Kidney capillary endothelial cell (primary cell): ENCODE measurements at regions not wholly inside any gene's neighbourhood (a gene's known extent, or its start where the extent isn't known, plus 50 kb on each side); places are given as distances from the start of the nearest gene placed in this dataset.
"Not testable (repeated sequence)": the region's sequence is repeated elsewhere in the genome, so short reads cannot be mapped to it uniquely, and the experiment has no call there.

Experiments
- DNase-seq: peaks from one replicate; pipeline ENCODE4 v3.0.0-alpha.2; 2018; ENCODE audit warnings: low spot score

DNA sequence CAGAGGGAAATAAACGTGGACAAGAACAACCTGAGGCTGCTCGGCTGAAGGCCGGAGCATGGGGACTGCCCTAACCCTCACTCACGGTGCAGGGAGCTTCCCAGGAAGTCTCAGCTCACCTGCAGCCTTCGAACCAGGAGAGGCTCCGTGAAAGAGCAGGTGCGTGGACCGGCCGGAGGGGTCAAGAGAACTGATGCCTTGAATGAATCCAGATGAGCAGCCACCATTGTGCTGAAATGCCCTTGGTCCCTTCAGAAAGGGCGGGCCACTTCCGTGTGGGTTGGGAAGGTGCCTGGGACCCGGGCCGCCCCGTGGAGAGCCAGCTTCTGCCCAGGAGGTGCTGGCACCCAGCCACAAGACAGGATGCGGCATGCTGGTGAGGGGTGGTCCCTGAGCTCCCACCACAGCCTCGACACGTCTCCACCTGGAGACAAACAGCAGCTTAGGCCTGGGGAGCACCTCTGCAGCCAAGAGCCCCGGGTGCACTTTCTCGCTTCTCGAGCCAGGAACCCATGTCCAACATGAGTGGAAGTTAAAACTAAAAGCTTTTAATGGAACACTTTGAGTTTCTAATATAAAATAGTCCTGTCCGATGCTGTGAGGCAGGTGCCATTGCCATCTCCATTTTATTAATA lies 83.5 kb downstream of the TTLL2 start:
- DNase-seq, result no peak

- no peak for DNase-seq
These were observed 84.2 kb downstream of the TTLL2 start for GRCh38 chr6:167409079-167409478.

DNA sequence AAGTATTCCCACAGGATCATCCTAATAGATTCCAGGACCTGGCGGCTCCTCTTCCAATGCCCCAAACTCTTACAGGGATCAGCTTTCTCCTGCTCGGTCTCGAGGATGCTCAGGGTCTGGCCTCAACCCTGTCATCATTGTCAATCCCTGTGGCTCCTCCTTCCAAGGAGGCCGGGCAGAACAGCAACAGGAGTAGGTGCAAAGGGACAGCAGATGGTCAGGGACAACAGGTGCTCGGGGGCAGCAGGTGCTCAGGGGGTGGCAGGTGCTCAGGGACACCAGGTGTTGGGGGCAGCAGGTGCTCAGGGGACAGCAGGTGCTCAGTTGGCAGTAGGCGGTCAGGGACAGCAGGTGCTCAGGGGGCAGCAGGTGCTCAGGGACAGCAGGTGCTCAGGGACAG lies 84.8 kb downstream of the TTLL2 start:
- no peak for DNase-seq

DNA sequence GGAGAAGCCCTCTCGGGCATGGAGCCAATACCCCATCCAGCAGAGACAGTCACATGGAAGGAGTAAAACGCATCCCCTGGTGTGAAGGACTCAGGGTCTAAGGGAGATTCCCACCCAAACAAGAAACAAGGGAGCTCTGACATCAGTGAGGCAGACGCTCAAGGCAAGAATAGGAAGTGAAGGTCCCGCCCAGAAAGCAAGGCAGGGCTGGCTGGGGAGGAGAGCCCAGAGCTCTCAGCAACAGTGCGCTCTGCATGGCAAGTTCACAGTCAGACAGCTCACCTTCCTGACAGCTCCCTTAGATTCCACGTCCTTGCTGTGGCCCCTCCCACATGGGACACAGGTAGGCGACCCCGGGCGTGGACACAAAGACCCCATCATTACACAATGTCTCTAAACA lies 85.6 kb downstream of the TTLL2 start:
- no peak for DNase-seq

DNA sequence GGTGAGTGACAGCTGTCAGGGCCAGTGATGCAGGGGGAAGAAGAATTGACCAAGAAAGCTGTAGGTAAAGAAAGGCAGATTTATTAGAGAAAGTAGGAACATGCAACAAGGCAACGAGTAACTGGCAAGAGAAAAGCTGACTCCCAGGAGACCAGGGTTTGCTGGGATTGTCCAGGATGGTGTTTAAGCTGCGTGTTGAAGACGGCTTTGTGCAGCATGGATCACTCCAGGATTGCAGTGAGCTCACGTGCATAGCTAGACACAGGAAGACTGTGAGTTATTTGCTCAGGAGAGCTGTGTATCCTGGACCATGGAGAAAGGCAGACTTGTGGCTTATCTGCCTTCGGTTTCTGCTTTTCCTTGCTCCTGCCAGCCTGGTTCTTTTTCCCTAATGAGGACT lies 87.6 kb downstream of the TTLL2 start:
- no peak for DNase-seq

DNA sequence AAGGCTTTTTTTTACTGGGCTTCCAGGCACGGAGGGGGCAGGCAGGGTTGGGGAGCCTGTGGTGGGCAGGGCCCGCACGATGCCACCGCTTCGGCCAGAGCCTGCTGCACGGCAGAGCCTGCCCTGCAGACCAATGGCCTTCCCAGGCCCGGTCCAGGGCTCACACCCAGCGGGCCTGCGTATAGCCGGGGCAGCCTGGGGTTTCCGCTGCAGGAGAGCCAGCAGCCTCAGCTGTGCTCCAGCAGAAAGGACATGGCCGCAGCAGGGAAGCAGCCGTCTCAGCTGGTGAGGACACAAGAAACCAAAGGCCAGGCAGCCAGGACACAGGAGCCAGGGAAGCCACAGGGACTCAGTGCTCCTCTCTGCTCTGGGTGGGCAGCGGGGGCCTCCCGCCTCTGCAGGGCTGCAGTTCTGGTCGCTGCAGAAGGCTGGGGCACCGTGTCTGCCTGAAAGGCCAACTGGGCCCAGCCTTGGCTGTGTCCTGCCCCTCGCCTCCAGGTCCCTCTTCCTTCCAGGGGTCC lies 90.6 kb downstream of the TTLL2 start:
- DNase-seq, result no peak

GRCh38 chr6:167416676-167417430 lies 92.0 kb downstream of the TTLL2 start:
- no peak for DNase-seq

- DNase-seq, result no peak
These were observed 95.3 kb downstream of the TTLL2 start for GRCh38 chr6:167420177-167420576.

- no peak for DNase-seq
These were observed 96.2 kb downstream of the TTLL2 start for GRCh38 chr6:167420858-167421766.

- DNase-seq, result not testable (repeated sequence)
These were observed 97.1 kb downstream of the TTLL2 start for GRCh38 chr6:167421944-167422343.

- no peak for DNase-seq
These were observed 98.0 kb downstream of the TTLL2 start for GRCh38 chr6:167422934-167423333.

- no peak for DNase-seq
These were observed 99.3 kb downstream of the TTLL2 start for GRCh38 chr6:167424060-167424673.

- DNase-seq, result no peak
These were observed 99.8 kb downstream of the TTLL2 start for GRCh38 chr6:167424700-167425099.

DNA sequence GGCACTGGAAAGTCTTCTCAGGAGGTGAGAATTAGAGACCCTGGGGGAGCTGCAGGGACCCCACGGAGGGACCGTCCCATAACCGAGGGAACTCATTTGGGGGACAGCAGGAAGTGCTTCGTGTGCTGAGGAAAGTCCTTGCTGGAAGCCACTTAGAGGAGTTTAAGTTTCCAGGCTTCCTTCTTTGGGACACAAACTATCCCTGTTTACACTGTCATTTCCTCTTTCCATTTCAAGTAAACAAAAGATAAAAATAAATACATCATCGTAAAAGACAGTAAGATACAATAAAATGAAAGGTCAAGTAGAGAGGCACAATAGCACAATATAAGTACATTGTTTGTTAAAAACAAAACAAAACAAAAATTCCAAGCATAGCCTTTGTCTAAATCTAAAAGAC lies 101.2 kb downstream of the TTLL2 start:
- no peak for DNase-seq

GRCh38 chr6:167426651-167427050 lies 101.8 kb downstream of the TTLL2 start:
- no peak for DNase-seq

DNA sequence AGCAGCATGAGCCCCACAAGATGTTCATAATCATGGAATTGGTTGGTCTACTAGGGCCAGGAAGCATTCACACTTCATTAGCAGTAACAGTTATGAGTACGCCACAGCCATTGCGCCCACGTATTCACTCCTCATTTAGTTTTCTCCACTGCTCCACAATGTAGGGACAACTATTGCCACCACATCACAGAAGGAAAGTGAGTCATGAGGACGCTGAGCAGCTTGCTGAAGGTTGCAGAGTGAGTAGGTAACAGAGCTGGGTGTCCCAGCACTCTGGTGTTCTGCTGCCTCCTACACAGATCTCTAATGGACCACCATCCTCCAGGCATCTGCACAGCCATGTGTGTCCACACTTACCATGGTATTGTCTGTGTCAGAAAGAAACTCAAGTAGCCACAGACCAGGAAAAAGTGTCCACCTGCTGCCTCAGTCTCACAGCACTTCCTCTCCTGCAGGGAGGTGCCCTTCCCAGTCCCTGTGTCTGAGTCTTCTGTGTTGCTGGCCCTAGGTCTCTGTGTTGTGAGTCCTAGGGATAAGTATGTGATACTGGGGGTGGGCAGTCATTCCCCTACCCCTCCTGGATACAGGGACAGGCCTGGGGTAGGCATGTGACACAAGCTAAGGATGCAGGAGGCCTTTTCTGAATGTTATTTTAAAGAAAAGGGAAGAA lies 103.9 kb downstream of the TTLL2 start:
- DNase-seq, result no peak

- DNase-seq, result no peak
These were observed 104.5 kb downstream of the TTLL2 start for GRCh38 chr6:167429353-167429752.

DNA sequence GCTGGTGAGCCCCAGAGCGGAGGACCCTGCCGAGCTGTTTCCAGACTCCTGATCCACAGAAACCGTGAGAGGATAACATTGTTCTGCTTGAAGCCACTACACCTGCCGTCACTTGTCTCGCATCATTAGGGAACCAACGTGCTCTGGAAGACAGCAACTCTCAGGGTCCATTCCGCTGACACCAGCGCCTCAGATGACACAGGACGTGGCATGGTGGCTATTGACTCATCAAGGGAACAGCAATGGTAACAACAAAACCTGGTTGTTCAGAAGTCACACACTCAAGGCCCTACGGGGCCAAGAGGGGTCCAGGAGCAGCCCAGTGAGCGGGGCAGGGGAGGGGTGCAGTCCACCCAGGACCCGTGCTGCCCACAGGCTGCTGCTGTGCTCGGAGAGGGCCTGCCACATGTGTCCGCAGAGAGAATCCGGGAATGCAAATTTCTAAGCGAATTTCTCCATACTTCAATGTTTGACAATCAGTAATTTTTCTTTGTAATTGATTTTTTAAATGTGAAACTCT lies 110.4 kb downstream of the TTLL2 start:
- DNase-seq, result no peak

GRCh38 chr6:167437888-167438484 lies 113.1 kb downstream of the TTLL2 start:
- no peak for DNase-seq

- no peak for DNase-seq
These were observed 116.9 kb downstream of the TTLL2 start for GRCh38 chr6:167441715-167442206.

DNA sequence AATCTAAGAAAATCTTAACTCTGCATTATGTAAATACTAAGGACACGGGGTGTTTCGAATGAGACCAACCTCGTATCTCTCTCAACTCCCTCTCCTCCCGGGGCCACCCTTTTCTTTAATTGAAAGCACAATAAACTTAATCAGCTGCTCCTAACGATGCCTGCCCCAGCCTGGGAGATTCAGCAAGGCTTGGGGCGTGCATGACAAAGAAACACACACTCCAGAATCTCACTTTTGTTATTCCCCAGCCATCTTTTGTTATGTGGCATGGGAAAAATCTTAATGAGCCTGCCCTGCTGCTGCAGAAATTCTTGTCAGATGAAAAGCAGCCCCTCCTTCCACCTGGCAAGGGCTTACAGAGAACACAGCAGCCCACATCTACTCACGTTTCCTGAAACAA lies 117.4 kb downstream of the TTLL2 start:
- no peak for DNase-seq
